ENCODE measurements at regions not wholly inside any gene's neighbourhood (a gene's known extent, or its start where the extent isn't known, plus 50 kb on each side); places are given as distances from the start of the nearest gene placed in this dataset.

DNA sequence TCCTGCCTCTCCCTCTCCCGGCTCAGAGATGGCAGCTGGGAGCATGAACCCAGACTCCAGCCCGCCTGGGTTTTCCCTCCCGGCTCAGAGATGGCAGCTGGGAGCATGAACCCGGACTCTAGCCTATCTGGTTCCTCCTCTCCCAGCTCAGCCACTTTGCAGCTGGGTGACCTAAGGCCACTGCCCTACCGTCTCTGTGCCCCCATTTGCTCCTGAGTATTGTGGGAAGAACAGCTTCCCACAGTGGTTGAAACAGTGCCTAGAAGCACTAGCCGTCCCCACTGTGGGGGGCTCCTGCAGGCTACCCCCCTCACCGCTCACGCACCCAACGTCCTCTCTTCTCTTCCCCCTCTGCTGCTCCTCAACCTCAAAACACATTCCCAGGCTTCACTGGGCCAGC, 99.9 kb upstream of the GSE1 start:
- TF ChIP-seq, protein P1, sequence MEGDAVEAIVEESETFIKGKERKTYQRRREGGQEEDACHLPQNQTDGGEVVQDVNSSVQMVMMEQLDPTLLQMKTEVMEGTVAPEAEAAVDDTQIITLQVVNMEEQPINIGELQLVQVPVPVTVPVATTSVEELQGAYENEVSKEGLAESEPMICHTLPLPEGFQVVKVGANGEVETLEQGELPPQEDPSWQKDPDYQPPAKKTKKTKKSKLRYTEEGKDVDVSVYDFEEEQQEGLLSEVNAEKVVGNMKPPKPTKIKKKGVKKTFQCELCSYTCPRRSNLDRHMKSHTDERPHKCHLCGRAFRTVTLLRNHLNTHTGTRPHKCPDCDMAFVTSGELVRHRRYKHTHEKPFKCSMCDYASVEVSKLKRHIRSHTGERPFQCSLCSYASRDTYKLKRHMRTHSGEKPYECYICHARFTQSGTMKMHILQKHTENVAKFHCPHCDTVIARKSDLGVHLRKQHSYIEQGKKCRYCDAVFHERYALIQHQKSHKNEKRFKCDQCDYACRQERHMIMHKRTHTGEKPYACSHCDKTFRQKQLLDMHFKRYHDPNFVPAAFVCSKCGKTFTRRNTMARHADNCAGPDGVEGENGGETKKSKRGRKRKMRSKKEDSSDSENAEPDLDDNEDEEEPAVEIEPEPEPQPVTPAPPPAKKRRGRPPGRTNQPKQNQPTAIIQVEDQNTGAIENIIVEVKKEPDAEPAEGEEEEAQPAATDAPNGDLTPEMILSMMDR (IDR thresholded peaks at IDR 0.05) = no peak
- TF ChIP-seq POLR2A (IDR thresholded peaks at IDR 0.05) = no peak

Data from lower leg skin (tissue), 3 donors.